WTC11 (cell line): ENCODE measurements at regions not wholly inside any gene's neighbourhood (a gene's known extent, or its start where the extent isn't known, plus 50 kb on each side); places are given as distances from the start of the nearest gene placed in this dataset.

Experiments used
- ATAC-seq: fragments of 200-7000 bp; cut with Tn5 transposase; 2 replicates; pipeline ENCODE4 v1.10.0; 2021; ENCODE audit warnings: mild to moderate bottlenecking, moderate library complexity
- CTCF ChIA-PET: fragments of 300-600 bp; sonication (Branson Sonifier 250); formaldehyde crosslinking; loops from one replicate; lab custom pipeline; 2021; ENCODE audit warnings: antibody characterized with exemption; lab: Charles Lee
- POLR2A ChIA-PET: fragments of 350-600 bp; sonication (Branson Sonifier 250); formaldehyde crosslinking; loops from one replicate; lab custom pipeline; 2021; ENCODE audit warnings: antibody characterized with exemption; lab: Charles Lee
- DNase-seq: peaks from one replicate; pipeline ENCODE4 v3.0.0; 2021; ENCODE audit warnings: low spot score
- H3K27ac Mint-ChIP-seq: 2 replicates; pipeline ENCODE4 v1.8.0; 2021; ENCODE audit warnings: mixed read lengths
- H3K27me3 Mint-ChIP-seq: 2 replicates; pipeline ENCODE4 v1.8.0; 2021; ENCODE audit warnings: low read depth, mild to moderate bottlenecking, moderate library complexity, mixed read lengths
- H3K36me3 Mint-ChIP-seq: 2 replicates; pipeline ENCODE4 v1.8.0; 2021; ENCODE audit warnings: mixed read lengths
- H3K4me1 Mint-ChIP-seq: 2 replicates; pipeline ENCODE4 v1.8.0; 2022; ENCODE audit warnings: mixed read lengths
- H3K4me3 Mint-ChIP-seq: 2 replicates; pipeline ENCODE4 v1.8.0; 2021; ENCODE audit warnings: mild to moderate bottlenecking, moderate library complexity, mixed read lengths
- H3K9me3 Mint-ChIP-seq: 2 replicates; pipeline ENCODE4 v1.8.0; 2021; ENCODE audit warnings: mixed read lengths
- ATF1 ChIP-seq: sonication (generic); formaldehyde crosslinking; IDR thresholded peaks from 2 replicates; pipeline ENCODE4 v1.8.1; 2023; ENCODE audit warnings: mild to moderate bottlenecking, moderate library complexity, missing genetic modification reagents
- ATF2 ChIP-seq: sonication (generic); formaldehyde crosslinking; IDR thresholded peaks from 2 replicates; pipeline ENCODE4 v1.8.1; 2022; ENCODE audit warnings: low read depth, missing genetic modification reagents, borderline replicate concordance
- CBFB ChIP-seq: sonication (generic); formaldehyde crosslinking; IDR thresholded peaks from 2 replicates; pipeline ENCODE4 v1.8.1; 2022; ENCODE audit warnings: mild to moderate bottlenecking, low read depth, missing genetic modification reagents
- GABPB1 ChIP-seq: sonication (generic); formaldehyde crosslinking; IDR thresholded peaks from 2 replicates; pipeline ENCODE4 v1.8.1; 2023; ENCODE audit warnings: mild to moderate bottlenecking, missing genetic modification reagents
- HMGXB4 ChIP-seq: sonication (generic); formaldehyde crosslinking; IDR thresholded peaks from 2 replicates; pipeline ENCODE4 v1.8.1; 2023; ENCODE audit warnings: mild to moderate bottlenecking, moderate library complexity, missing genetic modification reagents
- JUN ChIP-seq: sonication (generic); formaldehyde crosslinking; IDR thresholded peaks from 2 replicates; pipeline ENCODE4 v1.8.0; 2023; ENCODE audit warnings: mild to moderate bottlenecking, missing genetic modification reagents
- KAT7 ChIP-seq: sonication (generic); formaldehyde crosslinking; IDR thresholded peaks from 2 replicates; pipeline ENCODE4 v1.8.1; 2023; ENCODE audit warnings: missing genetic modification reagents, mild to moderate bottlenecking, borderline replicate concordance
- MAX ChIP-seq: sonication (generic); formaldehyde crosslinking; IDR thresholded peaks from 2 replicates; pipeline ENCODE4 v1.8.0; 2022; ENCODE audit warnings: mild to moderate bottlenecking, missing genetic modification reagents
- NR2C2 ChIP-seq: sonication (generic); formaldehyde crosslinking; IDR thresholded peaks from 2 replicates; pipeline ENCODE4 v1.8.0; 2022; ENCODE audit warnings: mild to moderate bottlenecking, missing genetic modification reagents
- PRRX2 ChIP-seq: fragments of 250-450 bp; sonication (Bioruptor Pico); IDR thresholded peaks from 2 replicates; pipeline ENCODE4 v1.8.0; 2021; ENCODE audit warnings: mild to moderate bottlenecking
- RELA ChIP-seq: sonication (generic); formaldehyde crosslinking; IDR thresholded peaks from 2 replicates; pipeline ENCODE4 v1.8.1; 2022; ENCODE audit warnings: missing genetic modification reagents, mild to moderate bottlenecking, borderline replicate concordance
- STAT6 ChIP-seq: sonication (generic); formaldehyde crosslinking; conservative IDR thresholded peaks from 2 replicates; pipeline ENCODE4 v1.8.1; 2023; ENCODE audit warnings: mild to moderate bottlenecking, low read depth, missing genetic modification reagents, moderate library complexity
- TEAD1 ChIP-seq: sonication (generic); formaldehyde crosslinking; IDR thresholded peaks from 2 replicates; pipeline ENCODE4 v1.8.0; 2022; ENCODE audit warnings: mild to moderate bottlenecking, missing genetic modification reagents
- TP53 ChIP-seq: sonication (generic); formaldehyde crosslinking; IDR thresholded peaks from 2 replicates; pipeline ENCODE4 v1.8.1; 2023; ENCODE audit warnings: mild to moderate bottlenecking, missing genetic modification reagents
- ZSCAN18 ChIP-seq: fragments of 250-450 bp; sonication (Bioruptor Pico); IDR thresholded peaks from 2 replicates; pipeline ENCODE4 v2.1.2; 2022; ENCODE audit warnings: mild to moderate bottlenecking, moderate library complexity
- TF ChIP-seq, protein P1 (sequence below): fragments of 250-450 bp; sonication (Bioruptor Pico); conservative IDR thresholded peaks from 2 replicates; pipeline ENCODE4 v1.9.0; 2021; ENCODE audit warnings: mild to moderate bottlenecking
- TF ChIP-seq, protein P2 (sequence below): fragments of 250-450 bp; sonication (Bioruptor Pico); IDR thresholded peaks from 2 replicates; pipeline ENCODE4 v1.8.0; 2021; ENCODE audit warnings: mild to moderate bottlenecking
- TF ChIP-seq, protein P3 (sequence below): sonication (generic); formaldehyde crosslinking; IDR thresholded peaks from 2 replicates; pipeline ENCODE4 v1.8.0; 2022; ENCODE audit warnings: missing genetic modification reagents
- TF ChIP-seq, protein P4 (sequence below): fragments of 250-450 bp; sonication (Bioruptor Pico); IDR thresholded peaks from 2 replicates; pipeline ENCODE4 v1.9.0; 2021; ENCODE audit warnings: mild to moderate bottlenecking

GRCh38 chr18:40360558-40360957 is 1594.5 kb upstream of the PIK3C3 start:
- ATAC-seq (no peak), DNase-seq (no peak)
- Mint-ChIP-seq H3K27me3 (no peaks in the 10 kb centered on the region), H3K36me3 (no peaks in the 10 kb centered on the region), H3K4me3 (no peak overlapping the region), H3K9me3 (no peaks in the 10 kb centered on the region), H3K4me1 (no peaks in the 10 kb centered on the region), H3K27ac (no peak overlapping the region)
- POLR2A ChIA-PET, result no interaction called here
- CTCF ChIA-PET, result no interaction called here
- no peak for TF ChIP-seq JUN (CRISPR knock-in tag)
- TF ChIP-seq, protein P1, sequence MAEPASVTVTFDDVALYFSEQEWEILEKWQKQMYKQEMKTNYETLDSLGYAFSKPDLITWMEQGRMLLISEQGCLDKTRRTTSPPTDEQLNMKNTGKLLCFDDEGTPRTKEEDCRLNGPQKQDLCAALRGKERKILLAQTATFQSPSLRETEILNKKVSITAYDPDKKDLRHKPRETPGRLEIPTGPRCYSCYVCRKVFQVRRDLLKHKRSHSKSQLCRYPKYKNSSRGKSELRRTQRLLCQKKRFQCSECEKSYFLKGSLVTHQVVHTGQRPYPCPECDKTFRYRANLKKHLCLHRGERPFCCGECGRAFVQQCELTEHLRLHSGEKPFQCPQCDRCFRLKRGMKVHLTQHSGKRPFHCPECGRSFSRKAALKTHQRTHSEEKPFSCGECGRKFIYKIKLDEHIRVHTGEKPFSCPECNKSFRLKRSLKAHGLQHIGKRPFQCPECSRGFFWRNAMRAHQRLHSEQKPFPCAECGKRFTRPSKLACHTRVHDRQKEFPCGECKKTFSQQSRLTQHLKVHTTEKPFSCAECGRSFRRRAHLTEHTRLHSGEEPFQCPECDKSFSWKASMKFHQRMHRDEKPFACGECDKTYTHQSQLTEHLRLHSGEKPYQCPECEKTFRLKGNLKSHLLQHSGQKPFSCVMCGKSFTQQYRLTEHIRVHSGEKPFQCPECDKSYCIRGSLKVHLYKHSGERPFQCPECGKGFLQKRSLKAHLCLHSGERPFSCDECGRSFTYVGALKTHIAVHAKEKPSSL (CRISPR knock-in tag), result no peak
- TF ChIP-seq, protein P2, sequence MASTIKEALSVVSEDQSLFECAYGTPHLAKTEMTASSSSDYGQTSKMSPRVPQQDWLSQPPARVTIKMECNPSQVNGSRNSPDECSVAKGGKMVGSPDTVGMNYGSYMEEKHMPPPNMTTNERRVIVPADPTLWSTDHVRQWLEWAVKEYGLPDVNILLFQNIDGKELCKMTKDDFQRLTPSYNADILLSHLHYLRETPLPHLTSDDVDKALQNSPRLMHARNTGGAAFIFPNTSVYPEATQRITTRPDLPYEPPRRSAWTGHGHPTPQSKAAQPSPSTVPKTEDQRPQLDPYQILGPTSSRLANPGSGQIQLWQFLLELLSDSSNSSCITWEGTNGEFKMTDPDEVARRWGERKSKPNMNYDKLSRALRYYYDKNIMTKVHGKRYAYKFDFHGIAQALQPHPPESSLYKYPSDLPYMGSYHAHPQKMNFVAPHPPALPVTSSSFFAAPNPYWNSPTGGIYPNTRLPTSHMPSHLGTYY (CRISPR knock-in tag), result no peak
- TF ChIP-seq ATF2 (CRISPR knock-in tag), result no peak
- no peak for TF ChIP-seq STAT6 (CRISPR knock-in tag)
- TF ChIP-seq, protein P3, sequence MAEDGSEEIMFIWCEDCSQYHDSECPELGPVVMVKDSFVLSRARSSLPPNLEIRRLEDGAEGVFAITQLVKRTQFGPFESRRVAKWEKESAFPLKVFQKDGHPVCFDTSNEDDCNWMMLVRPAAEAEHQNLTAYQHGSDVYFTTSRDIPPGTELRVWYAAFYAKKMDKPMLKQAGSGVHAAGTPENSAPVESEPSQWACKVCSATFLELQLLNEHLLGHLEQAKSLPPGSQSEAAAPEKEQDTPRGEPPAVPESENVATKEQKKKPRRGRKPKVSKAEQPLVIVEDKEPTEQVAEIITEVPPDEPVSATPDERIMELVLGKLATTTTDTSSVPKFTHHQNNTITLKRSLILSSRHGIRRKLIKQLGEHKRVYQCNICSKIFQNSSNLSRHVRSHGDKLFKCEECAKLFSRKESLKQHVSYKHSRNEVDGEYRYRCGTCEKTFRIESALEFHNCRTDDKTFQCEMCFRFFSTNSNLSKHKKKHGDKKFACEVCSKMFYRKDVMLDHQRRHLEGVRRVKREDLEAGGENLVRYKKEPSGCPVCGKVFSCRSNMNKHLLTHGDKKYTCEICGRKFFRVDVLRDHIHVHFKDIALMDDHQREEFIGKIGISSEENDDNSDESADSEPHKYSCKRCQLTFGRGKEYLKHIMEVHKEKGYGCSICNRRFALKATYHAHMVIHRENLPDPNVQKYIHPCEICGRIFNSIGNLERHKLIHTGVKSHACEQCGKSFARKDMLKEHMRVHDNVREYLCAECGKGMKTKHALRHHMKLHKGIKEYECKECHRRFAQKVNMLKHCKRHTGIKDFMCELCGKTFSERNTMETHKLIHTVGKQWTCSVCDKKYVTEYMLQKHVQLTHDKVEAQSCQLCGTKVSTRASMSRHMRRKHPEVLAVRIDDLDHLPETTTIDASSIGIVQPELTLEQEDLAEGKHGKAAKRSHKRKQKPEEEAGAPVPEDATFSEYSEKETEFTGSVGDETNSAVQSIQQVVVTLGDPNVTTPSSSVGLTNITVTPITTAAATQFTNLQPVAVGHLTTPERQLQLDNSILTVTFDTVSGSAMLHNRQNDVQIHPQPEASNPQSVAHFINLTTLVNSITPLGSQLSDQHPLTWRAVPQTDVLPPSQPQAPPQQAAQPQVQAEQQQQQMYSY (CRISPR knock-in tag), result no peak
- TF ChIP-seq TEAD1, result no peak
- no peak for TF ChIP-seq NR2C2

DNA sequence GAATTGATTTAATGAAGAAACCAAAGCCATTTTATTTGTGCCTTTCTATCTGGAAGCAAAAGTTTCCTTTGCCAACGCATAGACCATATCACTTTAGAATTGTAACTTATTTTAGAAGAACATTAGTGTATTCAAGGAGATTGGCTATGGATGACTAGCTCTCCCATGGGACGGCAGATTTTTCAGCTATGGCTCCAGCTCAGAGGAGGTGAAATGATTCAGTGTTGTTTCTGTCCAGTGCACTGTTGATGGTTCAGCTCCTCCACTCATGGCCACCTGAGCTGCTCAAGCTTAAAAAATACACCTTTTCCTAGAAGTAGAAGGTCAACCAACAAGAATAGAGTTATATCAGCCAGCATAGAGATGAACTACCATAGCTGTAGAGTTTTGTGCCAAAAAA is 1597.5 kb upstream of the PIK3C3 start:
- Mint-ChIP-seq H3K36me3 (no peaks in the 10 kb centered on the region), H3K27me3 (no peaks in the 10 kb centered on the region), H3K27ac (no peak overlapping the region), H3K9me3 (no peaks in the 10 kb centered on the region), H3K4me1 (peaks cover 2% of the 10 kb centered on the region; the same call in 1 of the 2 replicates), H3K4me3 (no peak overlapping the region)
- POLR2A ChIA-PET, result no interaction called here
- no peak for DNase-seq
- CTCF ChIA-PET, result no interaction called here
- no peak for ATAC-seq
- TF ChIP-seq RELA (CRISPR knock-in tag) (no peak), PRRX2 (CRISPR knock-in tag) (no peak), CBFB (CRISPR knock-in tag) (no peak), KAT7 (CRISPR knock-in tag) (no peak), ATF1 (CRISPR knock-in tag) (no peak), HMGXB4 (CRISPR knock-in tag) (no peak), TP53 (CRISPR knock-in tag) (no peak), ZSCAN18 (CRISPR knock-in tag) (no peak), GABPB1 (CRISPR knock-in tag) (no peak), MAX (CRISPR knock-in tag) (no peak)
- TF ChIP-seq, protein P4, sequence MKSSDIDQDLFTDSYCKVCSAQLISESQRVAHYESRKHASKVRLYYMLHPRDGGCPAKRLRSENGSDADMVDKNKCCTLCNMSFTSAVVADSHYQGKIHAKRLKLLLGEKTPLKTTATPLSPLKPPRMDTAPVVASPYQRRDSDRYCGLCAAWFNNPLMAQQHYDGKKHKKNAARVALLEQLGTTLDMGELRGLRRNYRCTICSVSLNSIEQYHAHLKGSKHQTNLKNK (CRISPR knock-in tag), result no peak
